ENCODE measurements at regions not wholly inside any gene's neighbourhood (a gene's known extent, or its start where the extent isn't known, plus 50 kb on each side); places are given as distances from the start of the nearest gene placed in this dataset.
"Not testable (repeated sequence)": the region's sequence is repeated elsewhere in the genome, so short reads cannot be mapped to it uniquely, and the experiment has no call there.

DNA sequence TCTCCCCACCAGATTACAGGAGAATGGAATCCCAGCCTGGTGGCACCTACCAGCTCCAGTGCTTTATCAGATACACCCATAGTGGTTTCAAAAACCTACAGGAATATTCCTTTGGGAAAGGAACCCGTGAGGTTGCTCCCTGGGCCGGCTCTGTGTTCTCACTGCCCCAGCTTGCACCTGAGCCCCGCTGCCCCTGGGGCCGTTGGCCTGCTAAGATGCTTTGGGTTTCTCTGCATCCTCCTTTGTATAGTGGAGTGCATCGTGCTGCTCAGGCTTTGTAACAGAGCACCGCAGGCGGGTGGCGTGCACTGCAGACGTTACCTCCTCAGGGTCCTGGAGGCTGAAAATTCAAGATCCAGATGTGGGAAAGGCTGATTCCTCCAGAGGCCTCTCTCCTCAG is 414.1 kb downstream of the BRD1 start:
- DNase-seq (ENCODE audit: low read depth) = no peak

DNA sequence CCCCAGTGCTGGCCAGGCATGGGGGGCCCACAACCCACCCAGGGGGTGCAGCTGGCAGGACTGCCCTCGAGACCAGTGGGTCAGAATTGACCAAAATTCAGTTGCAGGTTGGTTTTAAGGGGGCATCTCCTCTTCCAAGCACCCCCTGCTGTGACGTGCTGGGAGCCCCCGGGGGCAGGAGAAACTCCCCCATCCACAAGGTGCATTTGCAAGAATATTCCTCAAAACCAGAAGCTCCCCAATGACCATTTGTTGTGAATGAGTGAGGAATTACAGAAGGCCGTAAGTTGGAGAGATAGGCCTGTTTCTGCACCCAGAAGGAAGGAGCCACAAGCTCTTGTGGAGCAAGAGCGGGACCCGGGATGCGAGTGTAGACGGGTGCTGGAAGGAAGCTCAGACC is 414.5 kb downstream of the BRD1 start:
- DNase-seq (ENCODE audit: low read depth) = no peak

DNA sequence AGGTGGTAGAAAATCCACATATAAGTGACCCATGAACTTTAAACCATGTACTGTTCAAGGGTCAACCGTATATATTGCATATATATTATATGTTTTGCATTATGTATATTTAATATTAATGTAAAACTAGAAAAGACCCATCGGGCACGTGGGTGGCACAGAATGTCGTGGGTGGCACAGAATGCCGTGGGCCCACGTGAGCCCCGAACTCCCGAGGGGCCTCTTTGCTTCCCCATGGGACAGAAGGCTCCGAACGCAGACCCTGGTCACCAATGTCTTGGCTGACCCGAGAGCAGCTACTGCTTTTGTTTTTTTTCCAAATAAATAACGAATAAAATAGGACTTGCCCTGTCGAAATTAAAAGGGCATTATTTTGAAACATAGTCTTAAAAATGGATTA is 415.4 kb downstream of the BRD1 start:
- no peak for DNase-seq (ENCODE audit: low read depth)

DNA sequence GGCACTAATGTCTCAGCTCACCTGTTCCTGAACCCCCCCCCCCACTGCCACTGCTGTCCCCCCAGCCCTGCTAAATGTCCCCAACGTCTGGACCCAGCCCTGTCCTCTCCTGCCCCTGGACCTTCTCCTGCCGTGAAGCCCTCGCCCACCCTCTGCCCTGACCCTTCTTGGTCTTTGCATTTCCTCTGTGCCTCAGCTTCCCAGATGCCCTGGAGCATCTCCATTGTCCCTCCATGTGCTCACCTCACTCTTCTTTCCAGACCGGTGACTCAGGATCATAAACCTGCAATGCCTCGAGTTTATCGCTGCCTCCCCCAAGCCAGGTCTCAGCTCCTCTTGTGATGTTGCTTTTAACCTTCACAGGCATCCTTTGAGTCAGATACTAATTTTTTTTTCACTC is 416.4 kb downstream of the BRD1 start:
- DNase-seq (ENCODE audit: low read depth) = no peak

DNA sequence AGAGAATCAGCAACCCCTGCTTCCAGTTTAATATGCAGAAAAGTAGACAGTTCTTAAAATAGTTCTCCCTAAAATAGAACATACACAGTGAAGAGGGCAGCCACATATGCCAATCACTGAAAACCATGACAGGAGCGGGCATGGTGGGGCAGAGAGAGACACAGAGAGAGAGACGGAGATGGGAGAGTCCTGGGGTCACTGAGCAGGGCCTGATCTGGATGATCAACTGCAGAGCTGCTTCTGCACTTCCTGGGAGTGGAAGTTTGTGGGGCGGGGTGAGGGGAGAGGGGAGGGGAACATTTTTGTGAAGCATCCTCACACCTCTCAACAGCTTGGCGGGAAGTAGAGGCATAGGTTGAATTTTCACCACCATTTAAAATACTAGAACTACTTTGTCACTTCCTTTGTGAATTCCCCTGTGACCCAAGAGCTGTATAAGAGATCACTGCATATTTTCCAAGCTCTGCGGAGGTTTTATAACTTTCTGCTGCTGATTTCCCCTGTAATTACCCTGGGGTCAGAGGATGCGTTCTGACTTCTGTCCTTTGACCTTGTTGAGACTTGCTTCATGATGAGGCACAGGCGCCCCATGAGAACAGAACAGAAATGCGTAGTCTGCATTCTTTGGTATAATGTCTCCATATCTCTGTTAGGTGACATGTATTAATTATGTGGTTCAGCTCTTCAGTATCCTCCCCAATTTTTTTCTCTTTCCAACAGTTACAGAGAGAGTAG is 419.4 kb downstream of the BRD1 start:
- DNase-seq (ENCODE audit: low read depth) = no peak

DNA sequence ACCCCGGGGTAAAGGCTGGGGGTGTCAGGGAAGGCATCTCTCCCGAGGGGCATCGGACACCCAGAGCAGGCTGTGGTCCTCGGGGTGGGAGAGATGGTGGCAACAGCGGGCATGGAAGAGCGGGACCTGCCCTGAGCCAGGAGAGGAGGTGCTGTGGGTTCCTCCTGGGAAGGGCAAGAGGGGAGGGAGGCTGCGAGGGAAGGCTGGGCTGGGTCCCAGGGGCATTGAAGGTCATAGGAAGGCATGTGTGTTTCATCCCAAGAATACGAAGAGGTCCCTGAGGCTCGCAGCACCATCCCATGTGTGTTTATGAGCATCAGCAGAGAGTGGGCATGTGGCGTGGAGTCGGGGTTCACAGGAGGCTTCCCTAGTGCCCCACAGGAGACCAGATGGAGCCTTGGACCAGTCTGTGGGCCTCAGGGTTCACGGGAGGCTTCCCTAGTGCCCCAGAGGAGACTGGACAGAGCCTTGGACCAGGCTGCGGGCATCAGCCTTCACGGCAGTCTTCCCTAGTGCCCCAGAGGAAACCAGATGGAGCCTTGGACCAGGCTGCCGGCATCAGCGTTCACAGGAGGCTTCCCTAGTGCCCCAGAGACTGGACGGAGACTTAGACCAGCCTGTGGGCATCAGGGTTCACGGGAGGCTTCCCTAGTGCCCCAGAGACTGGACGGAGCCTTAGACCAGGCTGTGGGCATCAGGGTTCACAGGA is 420.6 kb downstream of the BRD1 start:
- DNase-seq (ENCODE audit: low read depth) = no peak

DNA sequence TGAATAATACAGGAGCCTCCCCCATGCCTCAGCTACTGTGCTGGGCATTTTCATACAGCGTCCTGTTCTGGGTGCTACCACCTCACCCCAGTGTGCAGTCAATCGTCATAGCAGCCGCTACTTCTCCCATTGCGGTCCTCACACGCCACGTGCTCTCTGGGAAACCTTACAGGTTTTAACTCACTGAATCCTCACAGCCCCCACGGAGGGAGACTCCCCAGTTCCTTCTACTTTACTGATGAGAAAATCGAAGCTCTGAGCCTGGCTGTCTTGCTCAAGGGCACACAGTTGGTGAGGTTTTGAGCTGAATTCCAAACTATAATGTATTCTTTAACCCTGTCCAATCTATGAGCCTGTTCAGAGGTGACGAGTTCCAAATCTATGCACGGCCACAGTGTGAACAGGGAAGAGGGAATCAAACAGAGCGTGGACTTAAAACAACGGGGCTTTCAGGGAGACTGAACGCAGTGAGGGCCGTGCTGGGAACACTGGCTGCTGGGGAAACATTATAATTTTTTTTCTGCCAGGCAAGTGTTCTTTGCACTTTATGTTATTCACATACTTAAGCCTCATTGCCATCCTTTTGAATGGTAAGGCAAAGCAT is 421.5 kb downstream of the BRD1 start:
- no peak for DNase-seq (ENCODE audit: low read depth)

DNA sequence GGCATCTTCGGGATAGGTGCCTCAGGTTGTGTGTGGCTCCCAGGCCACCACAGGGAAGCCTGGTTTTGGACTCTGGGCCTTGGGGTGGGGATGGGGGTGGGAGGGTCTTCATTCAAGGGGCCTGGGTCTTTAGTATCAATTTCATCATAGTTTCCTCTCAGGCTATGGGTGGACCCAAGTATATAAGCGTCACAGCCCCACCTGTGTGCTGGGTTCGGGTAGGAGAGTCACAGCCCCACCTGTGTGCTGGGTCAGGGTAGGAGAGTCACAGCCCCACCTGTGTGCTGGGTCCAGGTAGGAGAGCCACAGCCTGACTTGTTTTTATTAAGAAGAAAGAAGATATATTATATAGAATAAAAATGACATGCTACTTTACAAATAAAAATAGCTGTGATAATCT is 422.1 kb downstream of the BRD1 start:
- DNase-seq (ENCODE audit: low read depth) = no peak

DNA sequence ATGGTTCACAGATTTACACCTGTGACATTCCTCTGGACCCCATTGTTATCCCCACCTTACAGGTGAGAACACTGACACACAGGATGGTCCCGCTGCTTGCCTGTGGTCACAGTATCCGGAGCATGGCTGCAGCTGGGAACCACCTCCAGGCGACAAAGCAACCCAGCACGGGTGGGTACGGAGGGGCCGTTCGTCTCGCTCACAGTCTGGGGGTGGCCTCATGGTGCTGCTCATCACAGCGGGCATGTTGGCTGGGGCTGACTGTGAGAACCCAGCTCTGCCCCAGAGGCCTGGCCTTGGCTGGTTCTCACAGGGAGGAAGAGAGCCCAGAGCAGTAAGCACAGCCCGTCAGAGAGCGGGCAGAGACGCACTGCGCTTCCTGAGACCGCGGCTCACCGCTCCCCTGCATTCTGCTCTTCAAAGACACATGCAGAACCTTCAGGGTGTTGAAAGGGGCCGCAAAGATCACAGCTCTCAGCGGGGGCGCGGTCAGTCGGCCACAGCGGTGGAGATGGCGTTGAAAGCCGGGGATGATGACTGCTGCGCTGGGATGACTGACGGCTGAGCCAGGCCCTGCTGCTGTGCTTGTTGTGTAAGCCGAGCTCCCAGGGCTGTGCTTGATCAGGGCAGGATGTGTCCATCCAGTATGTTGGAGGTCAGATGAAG is 423.0 kb downstream of the BRD1 start:
- no peak for DNase-seq (ENCODE audit: low read depth)

DNA sequence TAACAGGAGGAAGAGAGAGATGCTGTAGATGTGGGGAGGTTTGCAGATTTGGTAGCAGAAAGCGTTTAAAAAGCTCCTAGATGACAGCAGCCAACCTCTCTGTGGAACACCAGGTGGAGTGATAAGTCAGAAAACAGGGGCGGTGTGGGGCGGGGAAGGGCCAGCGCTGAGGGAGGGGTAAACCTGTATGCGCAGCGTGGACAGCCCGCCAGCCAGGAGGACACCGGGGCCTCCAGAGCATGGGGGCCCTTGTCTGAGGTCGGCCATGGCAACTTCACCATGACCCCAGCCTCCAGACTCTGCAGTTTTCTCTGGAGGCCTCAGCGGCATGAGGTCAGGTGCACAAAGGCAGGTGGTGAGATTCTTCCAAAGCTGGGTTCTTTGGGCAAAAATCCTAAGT is 423.7 kb downstream of the BRD1 start:
- DNase-seq (ENCODE audit: low read depth) = no peak

DNA sequence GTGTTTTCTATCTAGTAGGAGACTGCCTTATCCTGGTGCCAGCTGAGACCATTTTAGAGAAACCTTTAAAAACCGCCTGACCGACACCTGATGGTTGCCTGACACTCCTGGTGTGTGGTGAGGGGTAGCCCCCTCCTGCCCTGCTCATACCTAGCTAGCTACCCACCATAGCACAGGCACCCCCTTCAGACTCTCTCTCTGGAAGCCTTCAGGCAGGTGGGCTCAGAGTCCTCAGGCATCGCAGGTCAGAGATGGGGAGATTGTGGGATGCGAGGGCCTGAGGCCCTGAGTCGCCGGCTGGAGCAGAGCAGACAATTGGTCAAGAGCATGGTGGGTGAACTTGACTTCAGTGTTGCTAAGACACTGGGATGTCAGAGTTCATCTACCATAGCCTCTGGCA is 424.6 kb downstream of the BRD1 start:
- no peak for DNase-seq (ENCODE audit: low read depth)

DNA sequence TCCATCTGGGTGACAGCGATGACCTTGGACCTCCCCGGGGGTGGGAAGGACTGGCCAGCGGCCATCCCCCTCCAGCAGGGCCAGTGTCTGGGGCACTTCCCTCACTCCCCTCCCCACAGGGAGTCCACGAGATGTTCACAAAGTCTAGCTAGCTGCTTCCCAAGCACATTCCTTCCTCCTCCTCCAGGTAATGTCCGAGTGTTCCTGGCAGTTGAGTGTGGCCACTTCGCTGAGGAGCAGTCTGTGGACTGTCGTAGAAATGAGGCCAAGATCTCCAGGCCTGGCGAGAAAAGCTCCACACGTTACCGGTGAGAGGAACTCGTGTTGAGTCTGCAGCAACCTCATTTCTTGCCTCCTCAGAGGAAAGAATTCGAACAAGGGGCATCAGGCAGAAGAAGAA is 425.5 kb downstream of the BRD1 start:
- no peak for DNase-seq (ENCODE audit: low read depth)

DNA sequence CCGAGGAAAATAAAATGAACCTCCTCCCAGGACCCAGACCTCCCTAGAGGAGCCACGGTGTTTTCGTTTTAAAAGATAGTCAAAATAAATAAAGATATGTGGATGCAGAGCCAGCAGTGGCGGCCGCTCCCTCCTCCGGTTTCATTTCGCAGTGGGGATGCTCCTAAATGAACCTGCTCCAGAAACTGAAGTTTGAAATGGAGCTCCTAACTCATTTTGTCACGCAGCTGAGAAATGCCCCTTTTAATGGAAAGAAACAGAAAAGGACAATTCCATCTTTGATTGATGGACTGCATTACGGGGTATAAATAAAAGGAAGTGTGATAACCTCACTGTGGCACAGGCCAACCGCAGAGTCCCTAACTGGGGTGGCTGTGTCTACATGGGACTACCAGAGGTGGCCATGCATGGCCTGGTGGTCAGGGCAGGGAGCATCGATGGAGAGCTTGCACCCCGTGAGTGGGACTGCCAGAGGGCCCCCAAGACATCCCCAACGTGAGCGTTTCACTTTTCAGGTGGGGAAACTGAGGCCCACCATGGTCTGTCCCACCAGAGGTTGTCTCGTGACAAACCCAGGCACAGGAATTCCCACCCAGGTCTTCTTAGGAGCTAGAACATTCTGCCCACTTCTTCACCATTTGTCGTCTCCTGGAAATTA is 426.6 kb downstream of the BRD1 start:
- DNase-seq (ENCODE audit: low read depth) = no peak

DNA sequence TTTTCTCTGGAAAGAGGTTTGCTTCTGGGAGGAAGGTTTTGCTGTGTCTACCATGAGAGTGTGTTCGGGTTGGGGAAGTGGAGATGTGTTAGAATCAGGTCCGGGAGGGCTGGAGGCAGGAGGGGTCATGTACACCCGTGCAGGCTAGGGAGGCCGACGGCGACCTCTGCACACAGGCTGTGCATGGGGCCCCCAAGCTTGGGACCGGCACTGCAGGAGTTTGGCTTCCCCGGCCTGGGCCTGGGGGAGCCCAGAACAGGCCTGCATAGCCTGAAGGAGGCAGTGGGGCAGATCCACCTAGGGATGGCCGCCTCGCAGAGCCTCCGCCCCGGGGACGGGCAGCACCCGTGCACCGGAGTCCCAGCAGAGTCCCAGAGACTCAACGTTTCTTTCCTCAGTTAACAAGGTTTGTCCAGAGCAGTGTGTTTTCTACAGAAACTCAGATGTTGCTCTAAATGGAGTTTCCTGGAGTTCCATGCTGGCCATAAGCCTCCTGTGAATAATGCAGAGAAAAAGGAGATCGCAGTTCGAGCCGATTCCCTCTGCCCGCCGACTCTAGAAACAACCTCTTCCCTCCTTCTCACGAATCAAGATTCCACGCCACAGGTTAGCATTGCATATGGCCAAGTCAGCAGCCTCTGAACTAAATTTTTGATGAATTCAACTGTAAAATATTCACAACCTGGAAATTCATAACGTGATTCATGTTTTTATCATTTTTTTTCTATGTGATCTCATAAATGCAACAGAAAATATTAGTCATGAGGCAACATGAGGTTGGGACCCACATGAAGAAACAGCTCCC is 427.3 kb downstream of the BRD1 start:
- no peak for DNase-seq (ENCODE audit: low read depth)

DNA sequence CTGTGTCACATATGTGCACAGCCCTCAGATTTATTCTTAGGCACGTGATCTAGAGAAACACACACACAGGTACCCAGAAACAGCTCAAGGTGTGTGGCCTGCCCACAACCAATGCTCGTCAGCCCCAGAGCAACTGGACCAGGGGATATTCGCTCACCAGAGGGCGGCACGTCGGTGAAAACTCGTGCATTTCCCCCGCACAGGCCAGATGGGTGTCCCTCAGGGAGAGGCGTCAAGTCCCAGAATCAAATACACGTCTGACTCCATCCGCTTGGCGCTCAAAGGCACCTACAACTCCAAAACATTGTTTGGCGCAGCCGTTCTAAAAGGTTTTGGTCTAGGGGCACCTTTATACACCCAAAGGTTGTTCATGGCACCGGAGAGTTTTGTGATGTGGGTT is 429.0 kb downstream of the BRD1 start:
- DNase-seq (ENCODE audit: low read depth) = no peak

DNA sequence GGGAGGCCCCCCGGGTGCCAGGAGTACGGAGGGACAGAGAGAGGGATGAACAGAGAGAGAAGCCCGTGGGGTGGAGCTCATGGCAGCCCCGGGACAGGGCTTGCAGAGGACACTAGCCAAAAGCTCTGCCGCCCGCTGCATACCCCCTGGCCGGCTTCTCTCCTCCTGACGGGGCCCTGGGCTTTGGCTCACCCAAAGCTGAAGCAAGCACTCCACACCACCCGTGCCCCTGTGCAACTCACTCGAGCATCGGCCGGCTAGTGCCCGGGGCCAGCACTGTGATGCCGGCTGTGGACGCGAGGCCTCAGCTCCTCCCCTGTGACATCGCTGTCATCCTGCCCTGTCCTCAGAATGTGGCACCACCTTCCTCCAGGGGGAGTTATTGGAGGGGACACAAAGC is 429.6 kb downstream of the BRD1 start:
- DNase-seq (ENCODE audit: low read depth) = no peak

DNA sequence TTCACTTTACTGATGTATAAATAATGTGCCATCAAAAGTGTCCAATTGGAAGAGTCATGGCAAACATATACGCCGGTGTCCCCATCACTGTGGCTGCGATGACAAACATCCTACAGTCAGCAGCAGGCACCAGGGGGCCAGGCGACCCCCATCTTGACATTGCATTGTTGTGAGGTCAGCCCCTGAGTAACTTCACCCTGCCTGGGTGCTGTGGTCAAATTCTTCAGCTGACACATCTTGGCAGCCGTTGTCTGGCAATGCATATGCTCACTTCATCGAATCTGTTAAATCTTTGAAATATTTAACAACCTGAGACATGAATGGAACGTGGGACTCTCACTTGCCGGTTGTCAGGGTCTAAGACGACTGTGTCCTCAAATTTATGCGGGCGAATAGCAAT is 430.9 kb downstream of the BRD1 start:
- DNase-seq (ENCODE audit: low read depth) = no peak

DNA sequence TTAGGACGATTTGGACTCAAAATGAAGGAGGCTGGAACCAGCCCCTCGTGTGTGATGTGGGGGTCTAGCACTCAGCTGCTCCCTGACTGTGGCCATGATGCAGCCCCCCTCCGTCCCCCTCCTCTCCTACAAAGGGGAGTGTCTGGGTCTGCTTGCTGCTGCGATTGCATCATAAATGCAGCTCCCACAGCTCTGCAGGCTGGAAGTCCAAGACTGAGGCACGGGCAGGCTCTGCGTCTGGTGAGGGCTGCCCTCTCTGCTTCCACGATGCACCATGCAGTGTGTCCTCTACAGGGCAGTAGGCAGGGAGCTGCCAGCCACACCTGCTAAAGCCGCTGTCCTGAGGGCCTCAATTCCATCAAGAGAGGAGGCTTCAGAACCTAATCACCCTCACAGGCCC is 432.1 kb downstream of the BRD1 start:
- no peak for DNase-seq (ENCODE audit: low read depth)

DNA sequence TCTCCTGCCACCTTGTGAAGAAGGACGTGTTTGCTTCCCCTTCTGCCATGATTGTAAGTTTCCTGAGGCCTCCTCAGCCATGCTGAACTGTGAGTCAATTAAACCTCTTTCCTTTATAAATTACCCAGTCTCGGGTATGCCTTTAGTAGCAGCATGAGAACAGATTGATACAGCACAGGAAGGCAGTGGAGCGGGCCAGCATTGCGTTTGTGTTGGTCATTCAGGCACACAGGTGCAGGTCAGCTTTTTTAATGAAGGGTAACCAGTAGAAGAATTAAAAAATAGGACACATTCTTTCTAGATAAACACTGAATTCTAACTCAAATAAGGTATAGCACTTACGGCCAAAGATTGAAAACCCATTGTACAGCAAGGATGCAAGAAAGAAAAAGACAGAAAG is 432.6 kb downstream of the BRD1 start:
- DNase-seq (ENCODE audit: low read depth) = not testable (repeated sequence)

DNA sequence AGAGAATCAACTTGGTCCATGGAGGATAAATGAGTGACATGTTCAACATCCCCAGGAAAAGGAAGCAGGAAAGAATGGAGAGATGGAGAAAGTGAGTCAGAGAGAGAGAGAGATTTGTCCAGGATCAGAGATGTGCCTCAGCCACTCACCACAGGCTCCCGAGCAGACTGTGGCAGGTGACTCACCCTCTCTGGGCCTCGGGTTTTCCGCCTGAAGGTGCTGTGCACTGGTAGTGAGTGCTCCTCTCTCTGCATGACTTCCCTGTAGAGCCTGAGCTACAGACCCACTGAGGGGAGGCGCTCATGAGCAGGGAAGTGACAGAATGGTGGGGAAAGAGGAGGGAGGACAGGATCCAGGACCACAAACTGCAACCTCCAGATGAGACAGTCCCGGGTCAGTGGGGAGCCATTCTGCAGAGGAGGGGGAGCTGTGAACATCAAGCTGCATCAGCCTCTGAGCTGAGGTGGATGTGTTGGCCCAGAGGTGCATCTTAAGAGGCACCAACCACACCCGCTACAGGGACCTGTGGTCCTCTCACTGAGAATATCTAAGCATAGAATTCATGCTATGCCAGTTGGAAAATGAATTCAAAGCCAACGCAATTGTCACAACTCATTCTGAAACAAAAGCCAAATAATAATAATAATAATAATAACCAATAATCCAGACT is 433.4 kb downstream of the BRD1 start:
- no peak for DNase-seq (ENCODE audit: low read depth)

DNA sequence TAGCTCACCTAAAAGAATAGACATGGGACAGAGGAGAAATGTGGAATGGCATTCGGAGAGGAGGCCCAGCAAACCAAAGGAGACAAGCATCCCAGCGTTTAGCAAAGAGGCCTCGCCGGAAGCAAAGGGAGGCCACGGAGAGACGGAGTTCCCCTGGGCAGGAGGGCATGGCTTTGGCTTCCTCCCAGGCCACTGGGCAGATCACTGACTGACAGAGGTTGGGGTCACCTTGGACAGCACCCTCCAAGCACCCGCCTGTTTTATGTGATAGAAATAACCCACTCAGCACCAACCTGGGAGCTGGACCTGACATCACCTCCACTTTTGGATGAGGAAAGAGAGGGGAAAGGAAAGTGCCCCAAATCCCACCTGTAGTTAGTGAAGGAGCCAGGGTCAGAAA is 434.1 kb downstream of the BRD1 start:
- no peak for DNase-seq (ENCODE audit: low read depth)
